ENCODE measurements at regions not wholly inside any gene's neighbourhood (a gene's known extent, or its start where the extent isn't known, plus 50 kb on each side); places are given as distances from the start of the nearest gene placed in this dataset.

- no peaks in the 10 kb centered on the region for H3K79me1 ChIP-seq (ENCODE audit: low read depth in 1 of 2, low read length in 2 of 2)
- ATAC-seq (ENCODE audit: low read depth), result peak; percentile 79
- H2BK15ac ChIP-seq (ENCODE audit: low read depth, low read length), result no peak overlapping the region
- no peak overlapping the region; the same call in 1 of the 2 replicates for H4K91ac ChIP-seq (ENCODE audit: insufficient read depth, low read depth, low read length)
- no peaks in the 10 kb centered on the region for H3K36me3 ChIP-seq (ENCODE audit: control insufficient read depth, insufficient read depth, low read length)
- no peak overlapping the region for H2AFZ ChIP-seq (replicated peaks; ENCODE audit: low read length, poor library complexity)
- H3K23ac ChIP-seq (ENCODE audit: low read depth, low read length), result no peak overlapping the region
- H3K4me1 ChIP-seq (ENCODE audit: control insufficient read depth, insufficient read depth, low read length), result peaks cover 4% of the 10 kb centered on the region
- CTCF ChIA-PET, result no interaction called here
- H4K8ac ChIP-seq (ENCODE audit: low read depth in 2 of 2, low read length in 2 of 2), result no peak overlapping the region
- no peak overlapping the region for H3K4me2 ChIP-seq (ENCODE audit: low read depth, low read length)
- H4K5ac ChIP-seq (ENCODE audit: low read depth, low read length), result no peak overlapping the region
- no TSS peak for BruUV-seq (replicated peaks)
- H3K14ac ChIP-seq (replicated peaks; ENCODE audit: low read depth, low read length), result no peak overlapping the region
- H3K27me3 ChIP-seq (ENCODE audit: control insufficient read depth, insufficient read depth, low read length), result peaks cover 27% of the 10 kb centered on the region
- H3K4me3 ChIP-seq (ENCODE audit: insufficient read depth, low read depth, low read length), result no peak overlapping the region
- peak; percentile 94 for TF ChIP-seq CEBPB (IDR thresholded peaks at IDR 0.05; ENCODE audit: low read depth, low read length)
- TF ChIP-seq, protein P1, sequence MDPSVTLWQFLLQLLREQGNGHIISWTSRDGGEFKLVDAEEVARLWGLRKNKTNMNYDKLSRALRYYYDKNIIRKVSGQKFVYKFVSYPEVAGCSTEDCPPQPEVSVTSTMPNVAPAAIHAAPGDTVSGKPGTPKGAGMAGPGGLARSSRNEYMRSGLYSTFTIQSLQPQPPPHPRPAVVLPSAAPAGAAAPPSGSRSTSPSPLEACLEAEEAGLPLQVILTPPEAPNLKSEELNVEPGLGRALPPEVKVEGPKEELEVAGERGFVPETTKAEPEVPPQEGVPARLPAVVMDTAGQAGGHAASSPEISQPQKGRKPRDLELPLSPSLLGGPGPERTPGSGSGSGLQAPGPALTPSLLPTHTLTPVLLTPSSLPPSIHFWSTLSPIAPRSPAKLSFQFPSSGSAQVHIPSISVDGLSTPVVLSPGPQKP (IDR thresholded peaks at IDR 0.05; ENCODE audit: borderline replicate concordance, low read depth, low read length), result no peak
- intact Hi-C loops (cut with micrococcal nuclease) (loop anchor here (10.0 kb wide), 1 partner anchor 113 kb away; no protein-coding TSS in a partner anchor), dilution Hi-C loops (cut with HindIII; ENCODE audit: low sequenced_read_pairs, unreplicated experiment) (no loop called here), in situ Hi-C loops (cut with MboI; ENCODE audit: low sequenced_read_pairs) (no loop called here)
- no peak overlapping the region for H2BK20ac ChIP-seq (ENCODE audit: low read depth, low read length)
- no peak overlapping the region for H3K4ac ChIP-seq (ENCODE audit: low read depth, low read length)
- H3K9ac ChIP-seq (ENCODE audit: low read depth, low read length), result no peak overlapping the region
- H3K9me3 ChIP-seq (ENCODE audit: control insufficient read depth, insufficient read depth, low read length), result no peaks in the 10 kb centered on the region
- H3K27ac ChIP-seq (ENCODE audit: insufficient read depth, low read length), result no peak overlapping the region
- peak; percentile 75 for DNase-seq
- 60% methylated on average over 2 of the region's 6 CpGs; no CpG with 5 or more reads in 1 of the 2 experiments for WGBS, 2 experiments (ENCODE audit: extremely low coverage in 2 of 2, insufficient read length in 1 of 2)
- H2AK9ac ChIP-seq (replicated peaks; ENCODE audit: low read depth, low read length, poor library complexity), result no peak overlapping the region
- no peak overlapping the region for H3K56ac ChIP-seq (ENCODE audit: extremely low read depth, insufficient read depth, low read length)
- H2AK5ac ChIP-seq (ENCODE audit: low read depth, low read length), result no peak overlapping the region
- no peaks in the 10 kb centered on the region; the same call in 1 of the 2 replicates for H4K20me1 ChIP-seq (ENCODE audit: insufficient read depth, low read length)
- no peak overlapping the region for H3K18ac ChIP-seq (ENCODE audit: low read depth, low read length)
- no peak overlapping the region for H2BK120ac ChIP-seq (ENCODE audit: low read depth, low read length)
- POLR2A ChIA-PET (ENCODE audit: unreplicated experiment), result no interaction called here
- H3K9me1 ChIP-seq (ENCODE audit: insufficient read depth, low read length), result peaks cover 10% of the 10 kb centered on the region; the same call in 1 of the 2 replicates
- no peak overlapping the region for H2BK5ac ChIP-seq (ENCODE audit: low read depth, low read length, poor library complexity, severe bottlenecking)
Measured at GRCh38 chr13:20351281-20352022, 119.3 kb upstream of the GJB6 start.
